ENCODE measurements at regions not wholly inside any gene's neighbourhood (a gene's known extent, or its start where the extent isn't known, plus 50 kb on each side); places are given as distances from the start of the nearest gene placed in this dataset.

DNA sequence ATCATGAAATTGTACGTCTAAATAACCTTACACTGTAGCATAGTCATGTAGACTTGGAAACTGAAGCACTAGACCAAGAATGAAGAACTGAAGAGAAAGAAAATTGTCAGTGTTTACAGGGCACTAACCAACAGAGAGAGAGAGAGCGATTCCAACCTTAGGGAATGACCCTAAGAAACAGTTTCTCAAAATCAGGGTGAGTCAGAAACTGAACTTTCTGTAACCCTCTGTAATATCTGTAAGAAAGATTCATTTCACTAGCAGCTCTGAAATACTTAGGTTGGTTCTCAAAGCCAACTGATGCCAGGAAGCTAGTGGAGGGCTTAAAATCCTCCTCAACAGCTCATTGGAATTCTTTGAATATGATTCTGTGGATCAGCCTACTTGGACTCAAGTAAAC is 936.9 kb downstream of the EFNB2 start:
- TF ChIP-seq, protein P1, sequence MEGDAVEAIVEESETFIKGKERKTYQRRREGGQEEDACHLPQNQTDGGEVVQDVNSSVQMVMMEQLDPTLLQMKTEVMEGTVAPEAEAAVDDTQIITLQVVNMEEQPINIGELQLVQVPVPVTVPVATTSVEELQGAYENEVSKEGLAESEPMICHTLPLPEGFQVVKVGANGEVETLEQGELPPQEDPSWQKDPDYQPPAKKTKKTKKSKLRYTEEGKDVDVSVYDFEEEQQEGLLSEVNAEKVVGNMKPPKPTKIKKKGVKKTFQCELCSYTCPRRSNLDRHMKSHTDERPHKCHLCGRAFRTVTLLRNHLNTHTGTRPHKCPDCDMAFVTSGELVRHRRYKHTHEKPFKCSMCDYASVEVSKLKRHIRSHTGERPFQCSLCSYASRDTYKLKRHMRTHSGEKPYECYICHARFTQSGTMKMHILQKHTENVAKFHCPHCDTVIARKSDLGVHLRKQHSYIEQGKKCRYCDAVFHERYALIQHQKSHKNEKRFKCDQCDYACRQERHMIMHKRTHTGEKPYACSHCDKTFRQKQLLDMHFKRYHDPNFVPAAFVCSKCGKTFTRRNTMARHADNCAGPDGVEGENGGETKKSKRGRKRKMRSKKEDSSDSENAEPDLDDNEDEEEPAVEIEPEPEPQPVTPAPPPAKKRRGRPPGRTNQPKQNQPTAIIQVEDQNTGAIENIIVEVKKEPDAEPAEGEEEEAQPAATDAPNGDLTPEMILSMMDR (IDR thresholded peaks at IDR 0.05), result no peak
- no peak for TF ChIP-seq POLR2A (IDR thresholded peaks at IDR 0.05)

All from right lobe of liver (tissue), 4 donors.